ENCODE measurements at regions not wholly inside any gene's neighbourhood (a gene's known extent, or its start where the extent isn't known, plus 50 kb on each side); places are given as distances from the start of the nearest gene placed in this dataset.

DNA sequence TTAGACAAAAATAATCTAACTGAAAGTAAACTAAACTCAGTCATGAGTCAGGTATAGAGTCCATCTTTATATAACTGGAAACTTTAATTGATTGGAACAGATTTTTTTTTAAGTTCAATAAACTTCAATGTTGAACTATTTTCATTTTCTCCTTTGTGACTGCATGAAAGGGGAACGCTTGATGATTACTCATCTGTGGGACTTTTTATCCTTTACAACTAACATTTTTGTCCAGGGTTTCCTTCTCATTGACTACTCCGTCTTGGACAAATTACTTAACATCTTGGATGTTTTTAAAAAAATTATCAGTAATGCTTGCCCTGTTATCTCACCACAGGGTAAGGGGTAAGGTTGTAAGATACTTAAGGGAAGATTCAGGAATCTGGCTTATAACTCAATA is 1658.4 kb downstream of the MAT2B start:
- intact Hi-C loops (cut with micrococcal nuclease), result no loop called here

DNA sequence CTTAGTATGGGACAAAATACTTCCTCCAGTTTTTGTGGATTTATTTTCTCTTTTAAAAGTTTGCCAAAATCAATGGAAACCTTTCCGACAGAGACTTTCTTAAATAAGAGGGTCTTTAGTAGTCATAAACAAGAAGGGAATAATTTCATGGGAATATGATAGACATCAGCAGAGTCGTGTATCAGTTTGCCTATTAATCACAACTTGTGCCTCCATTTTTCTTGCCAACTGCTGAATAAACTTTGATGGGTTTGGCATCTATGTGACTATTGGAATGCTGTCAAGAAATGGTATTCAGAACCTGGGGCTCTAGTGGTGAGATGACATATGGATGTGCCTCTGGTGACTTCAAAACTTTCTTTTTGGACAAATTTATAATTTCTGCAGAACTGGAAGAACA is 1668.2 kb downstream of the MAT2B start:
- no peak for ATAC-seq
- intact Hi-C loops (cut with micrococcal nuclease), result no loop called here
- H3K4me1 Mint-ChIP-seq, result no peaks in the 10 kb centered on the region

More for the DNA sequence above, 1658.4 kb downstream of the MAT2B start:
- Histone ChIP-seq H3K4me3 (ENCODE audit: low read length) (no peak overlapping the region), H3K4me1 (ENCODE audit: control insufficient read depth, insufficient read depth, low read length) (no peaks in the 10 kb centered on the region), H3K36me3 (ENCODE audit: control insufficient read depth, insufficient read depth, low read length) (no peaks in the 10 kb centered on the region), H3K27me3 (ENCODE audit: control insufficient read depth, insufficient read depth, low read length) (no peaks in the 10 kb centered on the region), H3K27ac (ENCODE audit: low read length) (no peak overlapping the region), H3K9me3 (ENCODE audit: control insufficient read depth, insufficient read depth, low read length) (no peaks in the 10 kb centered on the region)
- TF ChIP-seq, protein P1, sequence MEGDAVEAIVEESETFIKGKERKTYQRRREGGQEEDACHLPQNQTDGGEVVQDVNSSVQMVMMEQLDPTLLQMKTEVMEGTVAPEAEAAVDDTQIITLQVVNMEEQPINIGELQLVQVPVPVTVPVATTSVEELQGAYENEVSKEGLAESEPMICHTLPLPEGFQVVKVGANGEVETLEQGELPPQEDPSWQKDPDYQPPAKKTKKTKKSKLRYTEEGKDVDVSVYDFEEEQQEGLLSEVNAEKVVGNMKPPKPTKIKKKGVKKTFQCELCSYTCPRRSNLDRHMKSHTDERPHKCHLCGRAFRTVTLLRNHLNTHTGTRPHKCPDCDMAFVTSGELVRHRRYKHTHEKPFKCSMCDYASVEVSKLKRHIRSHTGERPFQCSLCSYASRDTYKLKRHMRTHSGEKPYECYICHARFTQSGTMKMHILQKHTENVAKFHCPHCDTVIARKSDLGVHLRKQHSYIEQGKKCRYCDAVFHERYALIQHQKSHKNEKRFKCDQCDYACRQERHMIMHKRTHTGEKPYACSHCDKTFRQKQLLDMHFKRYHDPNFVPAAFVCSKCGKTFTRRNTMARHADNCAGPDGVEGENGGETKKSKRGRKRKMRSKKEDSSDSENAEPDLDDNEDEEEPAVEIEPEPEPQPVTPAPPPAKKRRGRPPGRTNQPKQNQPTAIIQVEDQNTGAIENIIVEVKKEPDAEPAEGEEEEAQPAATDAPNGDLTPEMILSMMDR (IDR thresholded peaks at IDR 0.05), result no peak
- H3K9me3 Mint-ChIP-seq, result peaks cover 14 to 15% of the 10 kb centered on the region in 2 donors
- ATAC-seq (no peak), DNase-seq (no peak)
- 86% methylated on average over 1 of the region's 2 CpGs for WGBS (ENCODE audit: insufficient coverage)
- H3K27ac Mint-ChIP-seq, result no peak overlapping the region
- no peaks in the 10 kb centered on the region for H3K27me3 Mint-ChIP-seq (ENCODE audit: low read depth in 2 of 2)
- no peak overlapping the region for H3K4me3 Mint-ChIP-seq
- no peaks in the 10 kb centered on the region for H3K4me1 Mint-ChIP-seq
- no peaks in the 10 kb centered on the region for H3K36me3 Mint-ChIP-seq

GRCh38 chr5:165175041-165175440 is 1669.6 kb downstream of the MAT2B start:
- no peak for ATAC-seq
- intact Hi-C loops (cut with micrococcal nuclease), result no loop called here
- WGBS (ENCODE audit: insufficient coverage), result 40% methylated on average over 1 of the region's 2 CpGs

More for the DNA sequence above, 1668.2 kb downstream of the MAT2B start:
- no peak for DNase-seq
- H3K36me3 Mint-ChIP-seq, result no peaks in the 10 kb centered on the region
- TF ChIP-seq, protein P1 (IDR thresholded peaks at IDR 0.05), result no peak
- H3K9me3 ChIP-seq (ENCODE audit: control insufficient read depth, insufficient read depth, low read length), result no peaks in the 10 kb centered on the region
- no peaks in the 10 kb centered on the region for H3K27me3 ChIP-seq (ENCODE audit: control insufficient read depth, insufficient read depth, low read length)
- H3K27ac ChIP-seq (ENCODE audit: low read length), result no peak overlapping the region
- H3K4me3 Mint-ChIP-seq, result no peak overlapping the region
- no peaks in the 10 kb centered on the region for H3K27me3 Mint-ChIP-seq (ENCODE audit: low read depth in 2 of 2)
- no peak overlapping the region for H3K27ac Mint-ChIP-seq
- H3K9me3 Mint-ChIP-seq, result peaks cover 12 to 21% of the 10 kb centered on the region in 2 donors
- 89% methylated on average over 2 of the region's 2 CpGs for WGBS (ENCODE audit: insufficient coverage)
- no peak overlapping the region for H3K4me3 ChIP-seq (ENCODE audit: low read length)
- no peaks in the 10 kb centered on the region for H3K4me1 ChIP-seq (ENCODE audit: control insufficient read depth, insufficient read depth, low read length)
- H3K36me3 ChIP-seq (ENCODE audit: control insufficient read depth, insufficient read depth, low read length), result no peaks in the 10 kb centered on the region

GRCh38 chr5:165184183-165184582 is 1678.8 kb downstream of the MAT2B start:
- no peak overlapping the region for H3K27ac ChIP-seq (ENCODE audit: low read length)
- Mint-ChIP-seq H3K27me3 (ENCODE audit: low read depth in 2 of 2) (no peaks in the 10 kb centered on the region), H3K9me3 (peaks cover 13 to 18% of the 10 kb centered on the region in 2 donors), H3K4me1 (no peaks in the 10 kb centered on the region), H3K27ac (no peak overlapping the region), H3K4me3 (no peak overlapping the region), H3K36me3 (no peaks in the 10 kb centered on the region)
- H3K27me3 ChIP-seq (ENCODE audit: control insufficient read depth, insufficient read depth, low read length), result no peaks in the 10 kb centered on the region
- intact Hi-C loops (cut with micrococcal nuclease), result no loop called here
- no peaks in the 10 kb centered on the region for H3K4me1 ChIP-seq (ENCODE audit: control insufficient read depth, insufficient read depth, low read length)
- TF ChIP-seq, protein P1 (IDR thresholded peaks at IDR 0.05), result no peak
- DNase-seq (no peak), ATAC-seq (no peak)
- 94% methylated on average over 2 of the region's 2 CpGs for WGBS (ENCODE audit: insufficient coverage)
- H3K9me3 ChIP-seq (ENCODE audit: control insufficient read depth, insufficient read depth, low read length), result peaks cover 7% of the 10 kb centered on the region
- H3K36me3 ChIP-seq (ENCODE audit: control insufficient read depth, insufficient read depth, low read length), result no peaks in the 10 kb centered on the region
- no peak overlapping the region for H3K4me3 ChIP-seq (ENCODE audit: low read length)

More at GRCh38 chr5:165175041-165175440, 1669.6 kb downstream of the MAT2B start:
- H3K9me3 ChIP-seq (ENCODE audit: control insufficient read depth, insufficient read depth, low read length), result no peaks in the 10 kb centered on the region
- TF ChIP-seq, protein P1 (IDR thresholded peaks at IDR 0.05), result no peak
- H3K27ac ChIP-seq (ENCODE audit: low read length), result no peak overlapping the region
- no peaks in the 10 kb centered on the region for H3K27me3 ChIP-seq (ENCODE audit: control insufficient read depth, insufficient read depth, low read length)
- H3K9me3 Mint-ChIP-seq, result peaks cover 7 to 21% of the 10 kb centered on the region in 2 donors
- H3K27ac Mint-ChIP-seq, result no peak overlapping the region
- H3K36me3 ChIP-seq (ENCODE audit: control insufficient read depth, insufficient read depth, low read length), result no peaks in the 10 kb centered on the region
- no peaks in the 10 kb centered on the region for H3K27me3 Mint-ChIP-seq (ENCODE audit: low read depth in 2 of 2)
- no peaks in the 10 kb centered on the region for H3K36me3 Mint-ChIP-seq
- H3K4me3 Mint-ChIP-seq, result no peak overlapping the region
- no peaks in the 10 kb centered on the region for H3K4me1 Mint-ChIP-seq
- H3K4me3 ChIP-seq (ENCODE audit: low read length), result no peak overlapping the region
- H3K4me1 ChIP-seq (ENCODE audit: control insufficient read depth, insufficient read depth, low read length), result no peaks in the 10 kb centered on the region
- no peak for DNase-seq

Measured in natural killer cell (primary cell).